ENCODE measurements at regions not wholly inside any gene's neighbourhood (a gene's known extent, or its start where the extent isn't known, plus 50 kb on each side); places are given as distances from the start of the nearest gene placed in this dataset.
A peak's percentile ranks its signal among the peaks of the same experiment; 100 is the strongest.

GRCh38 chr20:52473186-52473585, 281.6 kb upstream of the ZFP64 start:
- no peak overlapping the region for H3K27ac ChIP-seq
- TF ChIP-seq CTCF (conservative IDR thresholded peaks at IDR 0.05), result no peak

- no peak for TF ChIP-seq CTCF (conservative IDR thresholded peaks at IDR 0.05)
Observed at GRCh38 chr20:52470561-52470960, 279.0 kb upstream of the ZFP64 start.

GRCh38 chr20:52469128-52469527, 277.5 kb upstream of the ZFP64 start:
- peak; percentile 38; the same call in 1 of the 2 replicates for TF ChIP-seq CTCF (conservative IDR thresholded peaks at IDR 0.05)

More at GRCh38 chr20:52470561-52470960, 279.0 kb upstream of the ZFP64 start:
- H3K27ac ChIP-seq, result no peak overlapping the region

GRCh38 chr20:52465991-52466390, 274.4 kb upstream of the ZFP64 start:
- H3K27ac ChIP-seq, result no peak overlapping the region
- no peak for TF ChIP-seq CTCF (conservative IDR thresholded peaks at IDR 0.05)

More at GRCh38 chr20:52469128-52469527, 277.5 kb upstream of the ZFP64 start:
- no peak overlapping the region for H3K27ac ChIP-seq

GRCh38 chr20:52461582-52461981, 270.0 kb upstream of the ZFP64 start:
- TF ChIP-seq CTCF (conservative IDR thresholded peaks at IDR 0.05), result no peak
- H3K27ac ChIP-seq, result no peak overlapping the region

- no peak overlapping the region for H3K27ac ChIP-seq
- TF ChIP-seq CTCF (conservative IDR thresholded peaks at IDR 0.05), result no peak
Observed at GRCh38 chr20:52459150-52459549, 267.6 kb upstream of the ZFP64 start.

GRCh38 chr20:52457826-52458225, 266.2 kb upstream of the ZFP64 start:
- H3K27ac ChIP-seq, result no peak overlapping the region
- TF ChIP-seq CTCF (conservative IDR thresholded peaks at IDR 0.05), result no peak

All from VCaP (cell line).